Loucy (cell line): ENCODE measurements at regions not wholly inside any gene's neighbourhood (a gene's known extent, or its start where the extent isn't known, plus 50 kb on each side); places are given as distances from the start of the nearest gene placed in this dataset.
"Not testable (repeated sequence)": the region's sequence is repeated elsewhere in the genome, so short reads cannot be mapped to it uniquely, and the experiment has no call there.

Experiments used
- H2AFZ ChIP-seq: fragments of 200-600 bp; sonication (generic); 2 replicates; pipeline ENCODE4 v1.6.0; 2016; ENCODE audit warnings: antibody characterized with exemption, mild to moderate bottlenecking, low read length, moderate library complexity
- H3F3A ChIP-seq: fragments of 200-600 bp; 2 replicates; pipeline ENCODE4 v1.6.0; 2016; ENCODE audit warnings: antibody characterized with exemption, low read depth, mild to moderate bottlenecking
- H3K27me3 ChIP-seq: fragments of 200-600 bp; sonication (generic); 2 replicates; pipeline ENCODE4 v1.6.1; 2014; ENCODE audit warnings: low read length, mild to moderate bottlenecking; ENCODE audit not compliant: insufficient read depth, poor library complexity, severe bottlenecking
- H3K36me3 ChIP-seq: fragments of 200-600 bp; sonication (generic); 2 replicates; pipeline ENCODE4 v1.6.1; 2016; ENCODE audit warnings: low read length; ENCODE audit not compliant: insufficient read depth
- H3K4me1 ChIP-seq: fragments of 200-600 bp; sonication (generic); 2 replicates; pipeline ENCODE4 v1.5.1; 2014; ENCODE audit warnings: low read length, mild to moderate bottlenecking; ENCODE audit not compliant: insufficient read depth, poor library complexity, severe bottlenecking
- H3K4me2 ChIP-seq: fragments of 200-600 bp; sonication (generic); 2 replicates; pipeline ENCODE4 v1.6.0; 2014; ENCODE audit warnings: antibody characterized with exemption, low read length, low read depth, mild to moderate bottlenecking; ENCODE audit not compliant: poor library complexity, severe bottlenecking
- H3K4me3 ChIP-seq: fragments of 200-600 bp; sonication (generic); 2 replicates; pipeline ENCODE4 v1.5.1; 2014; ENCODE audit warnings: low read length, mild to moderate bottlenecking, mixed read lengths; ENCODE audit not compliant: poor library complexity, severe bottlenecking
- H3K79me2 ChIP-seq: fragments of 200-600 bp; sonication (generic); 2 replicates; pipeline ENCODE4 v1.6.1; 2014; ENCODE audit warnings: low read length; ENCODE audit not compliant: insufficient read depth
- H3K9ac ChIP-seq: fragments of 200-600 bp; sonication (generic); 2 replicates; pipeline ENCODE4 v1.6.0; 2014; ENCODE audit warnings: mild to moderate bottlenecking, low read depth, low read length, moderate library complexity; ENCODE audit not compliant: poor library complexity, severe bottlenecking
- H3K9me2 ChIP-seq: fragments of 200-600 bp; sonication (generic); replicated peaks from 2 replicates; pipeline ENCODE4 v1.6.1; 2016; ENCODE audit warnings: low read depth, low read length, mixed read lengths
- H3K9me3 ChIP-seq: fragments of 200-600 bp; sonication (generic); 2 replicates; pipeline ENCODE4 v1.6.1; 2014; ENCODE audit warnings: mild to moderate bottlenecking, antibody characterized with exemption, low read length, low read depth; ENCODE audit not compliant: insufficient read depth
- H4K20me1 ChIP-seq: fragments of 200-600 bp; sonication (generic); 2 replicates; pipeline ENCODE4 v1.6.0; 2014; ENCODE audit warnings: antibody characterized with exemption, low read length, mild to moderate bottlenecking; ENCODE audit not compliant: insufficient read depth, poor library complexity, severe bottlenecking
- EZH2phosphoT487 ChIP-seq: fragments of 200-600 bp; IDR thresholded peaks from 2 replicates; pipeline ENCODE4 v1.6.1; 2018; ENCODE audit warnings: antibody characterized with exemption, mild to moderate bottlenecking, moderate library complexity, borderline replicate concordance
- TF ChIP-seq, protein P1 (sequence below): fragments of 200-600 bp; sonication (generic); conservative IDR thresholded peaks from 2 replicates; pipeline ENCODE4 v1.5.1; 2014; ENCODE audit warnings: mild to moderate bottlenecking, antibody characterized with exemption, low read length

DNA sequence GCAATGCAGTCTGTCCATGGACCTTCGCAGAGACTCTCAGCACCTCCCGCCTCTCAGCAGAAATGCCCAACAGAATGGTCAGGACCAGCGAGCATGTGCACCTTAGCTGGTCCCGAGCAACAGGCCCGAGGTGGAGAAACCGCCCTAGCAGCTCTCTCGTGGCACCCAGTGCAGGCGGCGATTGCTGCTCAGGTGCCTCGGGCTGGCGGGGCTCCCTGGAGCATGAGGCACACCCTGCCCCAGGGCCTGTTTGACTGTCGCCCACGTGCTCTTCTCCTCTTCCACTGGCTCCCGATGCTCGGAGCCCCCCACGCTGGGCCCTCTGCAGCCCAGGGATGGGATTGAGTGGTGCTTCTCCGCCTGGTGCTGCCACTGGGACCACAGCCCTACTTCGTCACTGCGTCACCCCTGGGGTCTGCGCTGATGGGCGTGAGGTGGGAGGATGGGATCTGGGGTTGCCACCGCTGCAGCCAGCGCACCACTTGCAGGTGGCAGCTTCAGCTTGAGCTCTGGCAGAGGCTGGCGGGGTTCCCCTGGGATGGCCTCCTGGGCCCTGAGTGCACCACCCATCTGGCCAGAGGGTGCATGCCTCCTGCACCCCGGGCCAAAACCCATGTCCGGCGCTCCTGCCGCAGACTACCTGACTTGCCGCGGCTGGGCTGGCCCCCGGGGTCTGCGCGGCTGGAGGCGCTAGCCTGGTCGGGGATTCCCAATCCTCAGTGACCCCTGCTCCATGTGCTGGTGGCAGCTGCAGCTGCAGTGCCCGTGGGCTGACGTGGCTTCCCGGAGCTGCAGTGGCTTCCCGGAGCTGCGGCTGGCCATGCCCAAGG lies 244.2 kb downstream of the FOXD4L6 start:
- no peaks in the 10 kb centered on the region for H3K27me3 ChIP-seq
- no peak overlapping the region for H3K9ac ChIP-seq
- peaks cover 5% of the 10 kb centered on the region; the same call in 1 of the 2 replicates for H3K9me3 ChIP-seq
- H3F3A ChIP-seq, result no peaks in the 10 kb centered on the region
- H3K4me3 ChIP-seq, result no peak overlapping the region
- no peaks in the 10 kb centered on the region for H3K79me2 ChIP-seq
- H3K4me1 ChIP-seq, result no peaks in the 10 kb centered on the region
- TF ChIP-seq, protein P1, sequence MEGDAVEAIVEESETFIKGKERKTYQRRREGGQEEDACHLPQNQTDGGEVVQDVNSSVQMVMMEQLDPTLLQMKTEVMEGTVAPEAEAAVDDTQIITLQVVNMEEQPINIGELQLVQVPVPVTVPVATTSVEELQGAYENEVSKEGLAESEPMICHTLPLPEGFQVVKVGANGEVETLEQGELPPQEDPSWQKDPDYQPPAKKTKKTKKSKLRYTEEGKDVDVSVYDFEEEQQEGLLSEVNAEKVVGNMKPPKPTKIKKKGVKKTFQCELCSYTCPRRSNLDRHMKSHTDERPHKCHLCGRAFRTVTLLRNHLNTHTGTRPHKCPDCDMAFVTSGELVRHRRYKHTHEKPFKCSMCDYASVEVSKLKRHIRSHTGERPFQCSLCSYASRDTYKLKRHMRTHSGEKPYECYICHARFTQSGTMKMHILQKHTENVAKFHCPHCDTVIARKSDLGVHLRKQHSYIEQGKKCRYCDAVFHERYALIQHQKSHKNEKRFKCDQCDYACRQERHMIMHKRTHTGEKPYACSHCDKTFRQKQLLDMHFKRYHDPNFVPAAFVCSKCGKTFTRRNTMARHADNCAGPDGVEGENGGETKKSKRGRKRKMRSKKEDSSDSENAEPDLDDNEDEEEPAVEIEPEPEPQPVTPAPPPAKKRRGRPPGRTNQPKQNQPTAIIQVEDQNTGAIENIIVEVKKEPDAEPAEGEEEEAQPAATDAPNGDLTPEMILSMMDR, result no peak
- no peak for TF ChIP-seq EZH2phosphoT487
- H2AFZ ChIP-seq, result no peak overlapping the region
- H4K20me1 ChIP-seq, result no peaks in the 10 kb centered on the region
- no peaks in the 10 kb centered on the region for H3K9me2 ChIP-seq
- H3K4me2 ChIP-seq, result no peak overlapping the region
- no peaks in the 10 kb centered on the region for H3K36me3 ChIP-seq

DNA sequence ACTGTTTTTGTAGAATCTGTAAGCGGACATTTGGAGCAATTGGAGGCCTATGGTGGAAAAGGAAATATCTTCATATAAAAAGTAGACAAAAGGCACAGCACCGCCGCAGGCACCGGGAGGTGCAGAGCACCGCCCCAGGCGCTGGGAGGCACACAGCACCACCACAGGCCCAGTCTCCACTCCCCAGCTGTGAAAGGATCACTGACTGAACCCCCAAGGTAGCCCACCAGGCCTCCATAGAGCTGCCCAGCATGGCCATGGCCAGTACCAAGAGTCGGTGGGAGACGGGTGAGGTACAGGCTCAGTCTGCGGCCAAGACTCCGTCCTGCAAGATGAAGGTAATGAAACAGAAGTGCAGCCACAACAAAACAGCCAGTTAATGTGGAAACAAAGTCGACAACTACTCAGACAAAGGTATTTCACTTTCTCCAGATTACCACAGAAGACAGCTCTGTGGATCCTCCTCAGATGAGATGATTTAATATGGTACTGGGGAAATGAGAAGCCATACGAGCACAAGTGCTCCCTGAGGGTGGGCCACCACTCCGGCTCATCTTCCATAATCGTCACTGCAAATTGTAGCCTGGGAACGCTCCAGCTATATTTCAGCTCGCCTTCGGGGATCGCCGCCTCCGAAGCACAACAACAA lies 244.9 kb downstream of the FOXD4L6 start:
- H3F3A ChIP-seq, H3K9me3 ChIP-seq, H4K20me1 ChIP-seq, H3K36me3 ChIP-seq, H3K9ac ChIP-seq, H3K27me3 ChIP-seq, H3K4me1 ChIP-seq, H3K4me3 ChIP-seq, H2AFZ ChIP-seq, H3K4me2 ChIP-seq, H3K9me2 ChIP-seq, H3K79me2 ChIP-seq: not testable (repeated sequence)

DNA sequence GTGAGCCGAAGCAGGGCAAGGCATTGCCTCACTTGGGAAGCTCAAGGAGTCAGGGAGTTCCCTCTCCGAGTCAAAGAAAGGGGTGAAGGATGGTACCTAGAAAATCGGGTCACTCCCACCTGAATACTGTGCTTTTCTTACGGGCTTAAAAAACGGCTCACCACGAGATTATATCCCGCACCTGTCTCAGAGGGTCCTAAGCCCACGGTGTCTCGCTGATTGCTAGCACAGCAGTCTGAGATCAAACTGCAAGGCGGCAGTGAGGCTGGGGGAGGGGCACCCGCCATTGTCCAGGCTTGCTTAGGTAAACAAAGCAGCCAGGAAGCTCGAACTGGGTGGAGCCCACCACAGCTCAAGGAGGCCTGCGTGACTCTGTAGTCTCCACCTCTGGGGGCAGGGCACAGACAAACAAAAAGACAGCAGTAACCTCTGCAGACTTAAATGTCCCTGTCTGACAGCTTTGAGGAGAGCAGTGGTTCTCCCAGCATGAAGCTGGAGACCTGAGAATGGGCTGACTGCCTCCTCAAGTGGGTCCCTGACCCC lies 254.7 kb downstream of the FOXD4L6 start:
- not testable (repeated sequence) for H3K4me1 ChIP-seq, H3K9ac ChIP-seq, H3K79me2 ChIP-seq, H4K20me1 ChIP-seq, H3K36me3 ChIP-seq, H2AFZ ChIP-seq, H3K27me3 ChIP-seq, H3K4me2 ChIP-seq, H3F3A ChIP-seq, H3K4me3 ChIP-seq, H3K9me2 ChIP-seq, H3K9me3 ChIP-seq

DNA sequence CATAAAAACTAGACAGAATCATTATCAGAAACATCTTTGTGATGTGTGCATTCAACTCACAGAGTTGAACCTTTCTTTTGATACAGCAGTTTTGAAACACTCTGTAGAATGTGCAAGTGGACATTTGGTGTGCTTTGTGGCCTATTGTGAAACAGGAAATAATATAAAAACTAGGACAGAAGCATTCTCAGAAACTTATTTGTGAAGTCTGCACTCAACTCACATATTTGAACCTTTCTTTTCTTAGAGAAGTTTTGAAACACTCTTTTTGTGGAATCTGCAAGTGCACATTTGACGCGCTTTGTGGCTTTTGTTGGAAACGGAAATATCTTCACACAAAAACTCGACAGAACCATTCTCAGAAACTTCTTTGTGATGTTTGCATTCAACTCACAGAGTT lies 260.0 kb downstream of the FOXD4L6 start:
- not testable (repeated sequence) for H4K20me1 ChIP-seq, H3K27me3 ChIP-seq, H3F3A ChIP-seq, H3K4me3 ChIP-seq, H3K36me3 ChIP-seq, H2AFZ ChIP-seq, H3K79me2 ChIP-seq, H3K4me1 ChIP-seq, H3K9ac ChIP-seq, H3K4me2 ChIP-seq, H3K9me2 ChIP-seq, H3K9me3 ChIP-seq
